CD4-positive, alpha-beta T cell (primary cell): ENCODE measurements at regions not wholly inside any gene's neighbourhood (a gene's known extent, or its start where the extent isn't known, plus 50 kb on each side); places are given as distances from the start of the nearest gene placed in this dataset.

Source experiments
- ATAC-seq: fragments of 200-7000 bp; cut with Tn5 transposase; one replicate; pipeline ENCODE4 v1.10.0; 2022; ENCODE audit warnings: mild to moderate bottlenecking; ENCODE audit not compliant: poor library complexity
- CTCF ChIA-PET: fragments of 350-600 bp; sonication (Branson Sonifier 250); formaldehyde crosslinking; loops from one replicate; lab custom pipeline; 2021; ENCODE audit warnings: antibody characterized with exemption, inconsistent platforms; lab: Charles Lee
- POLR2A ChIA-PET: fragments of 350-600 bp; sonication (Branson Sonifier 250); formaldehyde crosslinking; loops from one replicate; lab custom pipeline; 2021; ENCODE audit warnings: antibody characterized with exemption, inconsistent platforms; lab: Charles Lee
- DNase-seq, 14 experiments: peaks; one replicate each; pipeline ENCODE4 v3.0.0-alpha.2; 2013 to 2020; ENCODE audit warnings: mixed read lengths in 2 of 14
- H3K27ac ChIP-seq, 2 donors: one replicate each; pipeline versions ENCODE4 v1.5.1 to v1.7.0; 2013; ENCODE audit warnings: low read length in 2 of 2, low read depth in 1 of 2, mild to moderate bottlenecking in 1 of 2
- H3K27me3 ChIP-seq, 2 experiments: 1 replicate in 1 of 2; 2 replicates in 1 of 2; pipeline versions ENCODE4 v1.6.1 to v1.7.0; 2013; ENCODE audit warnings: low read length in 2 of 2, control low read depth in 1 of 2, mild to moderate bottlenecking in 1 of 2, moderate library complexity in 1 of 2; ENCODE audit not compliant: insufficient read depth in 2 of 2, control insufficient read depth in 1 of 2
- H3K36me3 ChIP-seq: one replicate; pipeline ENCODE4 v1.6.1; 2013; ENCODE audit warnings: low read length, control low read depth; ENCODE audit not compliant: insufficient read depth
- H3K4me1 ChIP-seq: one replicate; pipeline ENCODE4 v1.6.1; 2013; ENCODE audit warnings: low read length, control low read depth; ENCODE audit not compliant: insufficient read depth
- H3K4me3 ChIP-seq: one replicate; pipeline ENCODE4 v1.5.1; 2013; ENCODE audit warnings: mild to moderate bottlenecking, low read length, moderate library complexity
- H3K9me3 ChIP-seq, 2 experiments: 1 replicate in 1 of 2; 2 replicates in 1 of 2; pipeline versions ENCODE4 v1.6.1 to v1.7.0; 2013; ENCODE audit warnings: low read length in 2 of 2, mild to moderate bottlenecking in 2 of 2, control low read depth in 1 of 2, moderate library complexity in 1 of 2; ENCODE audit not compliant: control insufficient read depth in 1 of 2, insufficient read depth in 1 of 2
- H3K27ac Mint-ChIP-seq: one replicate; pipeline ENCODE4 v1.8.0; 2020; ENCODE audit warnings: mixed read lengths
- H3K27me3 Mint-ChIP-seq: one replicate; pipeline ENCODE4 v1.8.0; 2021; ENCODE audit warnings: mixed read lengths
- H3K36me3 Mint-ChIP-seq: one replicate; pipeline ENCODE4 v1.8.0; 2021; ENCODE audit warnings: low read depth, mixed read lengths
- H3K4me1 Mint-ChIP-seq: one replicate; pipeline ENCODE4 v1.8.0; 2021; ENCODE audit warnings: low read depth, mixed read lengths
- H3K4me3 Mint-ChIP-seq: one replicate; pipeline ENCODE4 v1.8.0; 2020; ENCODE audit warnings: mild to moderate bottlenecking, mixed read lengths
- H3K9me3 Mint-ChIP-seq: one replicate; pipeline ENCODE4 v1.8.0; 2020; ENCODE audit warnings: mixed read lengths
- intact Hi-C, 2 experiments: fragments of 100-400 bp; cut with DNase I in 1 of 2; cut with micrococcal nuclease in 1 of 2; formaldehyde crosslinking; loops; one replicate each; pipeline versions ENCODE4 v1.15.1 to v1.9.0; 2023 to 2025; cut with DNase I, micrococcal nuclease
- TF ChIP-seq, protein P1 (sequence below): fragments of 200-600 bp; IDR thresholded peaks from one replicate; pipeline ENCODE4 v1.8.0; 2022; ENCODE audit warnings: antibody characterized with exemption, mild to moderate bottlenecking

DNA sequence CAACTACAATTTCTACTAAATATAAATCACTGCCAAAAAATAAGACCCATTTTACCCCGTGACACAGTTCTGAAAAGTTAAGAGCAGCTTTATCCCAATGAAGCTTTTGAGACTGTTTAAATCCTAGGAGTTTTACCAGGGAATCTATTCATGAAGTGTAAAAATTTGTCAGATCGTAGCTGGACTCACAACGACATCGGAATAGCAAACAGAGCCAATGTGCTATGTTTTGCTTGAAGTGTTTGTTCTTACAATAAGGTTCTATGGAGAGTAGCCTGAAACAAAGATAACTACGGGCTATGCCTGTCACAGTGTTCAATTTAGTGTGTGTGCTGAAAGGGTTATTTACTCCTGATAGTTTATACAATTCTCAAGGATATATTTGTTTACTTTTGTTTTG, 78.5 kb upstream of the L3MBTL4 start:
- no peak overlapping the region for H3K27ac Mint-ChIP-seq
- Histone ChIP-seq H3K27me3 (no peaks in the 10 kb centered on the region), H3K36me3 (no peaks in the 10 kb centered on the region), H3K27ac (no peak overlapping the region), H3K4me1 (no peaks in the 10 kb centered on the region), H3K4me3 (no peak overlapping the region), H3K9me3 (no peaks in the 10 kb centered on the region)
- ChIA-PET POLR2A (no interaction called here), CTCF (no interaction called here)
- no peaks in the 10 kb centered on the region for H3K9me3 Mint-ChIP-seq
- H3K4me3 Mint-ChIP-seq = no peak overlapping the region
- DNase-seq (no peak), ATAC-seq (no peak)
- intact Hi-C loops = no loop called here
- no peaks in the 10 kb centered on the region for H3K36me3 Mint-ChIP-seq
- H3K4me1 Mint-ChIP-seq = no peaks in the 10 kb centered on the region
- TF ChIP-seq, protein P1, sequence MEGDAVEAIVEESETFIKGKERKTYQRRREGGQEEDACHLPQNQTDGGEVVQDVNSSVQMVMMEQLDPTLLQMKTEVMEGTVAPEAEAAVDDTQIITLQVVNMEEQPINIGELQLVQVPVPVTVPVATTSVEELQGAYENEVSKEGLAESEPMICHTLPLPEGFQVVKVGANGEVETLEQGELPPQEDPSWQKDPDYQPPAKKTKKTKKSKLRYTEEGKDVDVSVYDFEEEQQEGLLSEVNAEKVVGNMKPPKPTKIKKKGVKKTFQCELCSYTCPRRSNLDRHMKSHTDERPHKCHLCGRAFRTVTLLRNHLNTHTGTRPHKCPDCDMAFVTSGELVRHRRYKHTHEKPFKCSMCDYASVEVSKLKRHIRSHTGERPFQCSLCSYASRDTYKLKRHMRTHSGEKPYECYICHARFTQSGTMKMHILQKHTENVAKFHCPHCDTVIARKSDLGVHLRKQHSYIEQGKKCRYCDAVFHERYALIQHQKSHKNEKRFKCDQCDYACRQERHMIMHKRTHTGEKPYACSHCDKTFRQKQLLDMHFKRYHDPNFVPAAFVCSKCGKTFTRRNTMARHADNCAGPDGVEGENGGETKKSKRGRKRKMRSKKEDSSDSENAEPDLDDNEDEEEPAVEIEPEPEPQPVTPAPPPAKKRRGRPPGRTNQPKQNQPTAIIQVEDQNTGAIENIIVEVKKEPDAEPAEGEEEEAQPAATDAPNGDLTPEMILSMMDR = no peak
- H3K27me3 Mint-ChIP-seq = peaks cover 3% of the 10 kb centered on the region

DNA sequence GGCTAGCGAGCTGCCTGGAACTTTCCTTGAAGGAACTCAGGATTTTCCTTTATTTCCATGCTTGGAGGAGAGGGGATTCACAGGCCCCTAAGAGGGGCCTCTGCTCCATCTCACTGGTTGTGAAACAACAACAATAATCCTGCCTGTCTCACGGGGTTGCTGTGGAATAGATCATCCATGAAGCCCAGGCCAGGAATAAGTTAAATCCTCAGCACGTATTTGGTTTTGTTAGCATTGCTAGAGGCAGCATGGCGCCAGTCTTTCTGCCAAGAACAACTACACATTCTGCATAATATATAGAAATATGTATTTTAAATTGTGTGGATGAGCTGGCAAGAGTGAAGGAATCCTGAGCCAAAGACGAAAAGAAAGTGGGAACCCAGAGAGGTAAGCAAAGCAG, 80.8 kb upstream of the L3MBTL4 start:
- H3K9me3 ChIP-seq = no peaks in the 10 kb centered on the region
- H3K27ac Mint-ChIP-seq = no peak overlapping the region
- H3K4me1 Mint-ChIP-seq = no peaks in the 10 kb centered on the region
- no peak overlapping the region for H3K4me3 ChIP-seq
- DNase-seq (no peak), ATAC-seq (no peak)
- intact Hi-C loops = no loop called here
- no peaks in the 10 kb centered on the region for H3K36me3 Mint-ChIP-seq
- CTCF ChIA-PET = no interaction called here
- H3K9me3 Mint-ChIP-seq = no peaks in the 10 kb centered on the region
- TF ChIP-seq, protein P1 = no peak
- no peaks in the 10 kb centered on the region for H3K36me3 ChIP-seq
- H3K4me1 ChIP-seq = no peaks in the 10 kb centered on the region
- H3K27ac ChIP-seq = no peak overlapping the region
- POLR2A ChIA-PET = no interaction called here
- H3K27me3 ChIP-seq = no peaks in the 10 kb centered on the region
- no peaks in the 10 kb centered on the region for H3K27me3 Mint-ChIP-seq
- H3K4me3 Mint-ChIP-seq = no peak overlapping the region

DNA sequence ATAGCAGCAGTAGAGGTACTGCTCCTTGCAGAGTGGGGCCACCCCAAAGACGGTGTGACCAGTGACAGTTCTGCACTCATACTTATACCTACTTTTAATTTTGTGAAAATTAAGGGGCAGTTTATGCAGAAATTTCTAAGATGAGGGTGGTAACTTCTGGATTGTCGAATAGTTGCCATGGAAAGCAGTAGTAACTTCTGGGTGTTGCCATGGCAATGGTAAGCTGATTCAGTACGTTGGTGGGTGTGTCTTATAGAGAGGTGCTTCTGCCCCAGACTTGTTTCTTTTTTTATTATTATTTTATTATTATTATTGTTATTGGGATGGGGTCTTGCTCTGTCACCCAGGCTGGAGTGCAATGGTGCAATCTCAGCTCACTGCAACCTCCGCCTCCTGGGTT, 82.8 kb upstream of the L3MBTL4 start:
- no peak for ATAC-seq

More for the DNA sequence above, 82.8 kb upstream of the L3MBTL4 start:
- Mint-ChIP-seq H3K4me1 (no peaks in the 10 kb centered on the region), H3K4me3 (no peak overlapping the region), H3K9me3 (peaks cover 3% of the 10 kb centered on the region), H3K27ac (no peak overlapping the region), H3K27me3 (no peaks in the 10 kb centered on the region), H3K36me3 (no peaks in the 10 kb centered on the region)
- DNase-seq = no peak
- H3K9me3 ChIP-seq = no peaks in the 10 kb centered on the region
- POLR2A ChIA-PET = no interaction called here
- H3K27ac ChIP-seq = no peak overlapping the region
- H3K4me3 ChIP-seq = no peak overlapping the region
- CTCF ChIA-PET = no interaction called here
- no peaks in the 10 kb centered on the region for H3K4me1 ChIP-seq
- TF ChIP-seq, protein P1 = no peak
- intact Hi-C loops = no loop called here
- no peaks in the 10 kb centered on the region for H3K27me3 ChIP-seq
- no peaks in the 10 kb centered on the region for H3K36me3 ChIP-seq
